ENCODE measurements at regions not wholly inside any gene's neighbourhood (a gene's known extent, or its start where the extent isn't known, plus 50 kb on each side); places are given as distances from the start of the nearest gene placed in this dataset.

GRCh38 chr5:118253225-118254061, 734.9 kb downstream of the DTWD2 start (continued):
- no peak for TF ChIP-seq PRDM15 (CRISPR knock-in tag; IDR thresholded peaks at IDR 0.05)

GRCh38 chr5:118249386-118249785, 739.0 kb downstream of the DTWD2 start:
- H3K36me3 Mint-ChIP-seq, result peaks cover 19% of the 10 kb centered on the region
- POLR2A ChIA-PET, result no interaction called here
- ATAC-seq (no peak), DNase-seq (ENCODE audit: low spot score) (no peak)
- TF ChIP-seq ZNF317 (CRISPR knock-in tag; IDR thresholded peaks at IDR 0.05; ENCODE audit: borderline replicate concordance, low read depth) (no peak), JUN (CRISPR knock-in tag; IDR thresholded peaks at IDR 0.05) (no peak), RELA (CRISPR knock-in tag; IDR thresholded peaks at IDR 0.05; ENCODE audit: borderline replicate concordance) (no peak), CREM (CRISPR knock-in tag; IDR thresholded peaks at IDR 0.05) (no peak), RORB (CRISPR knock-in tag; IDR thresholded peaks at IDR 0.05) (no peak), GRHL2 (CRISPR knock-in tag; IDR thresholded peaks at IDR 0.05; ENCODE audit: insufficient replicate concordance, severe bottlenecking) (no peak), ZNF512 (CRISPR knock-in tag; IDR thresholded peaks at IDR 0.05; ENCODE audit: borderline replicate concordance) (no peak), GTF2I (CRISPR knock-in tag; conservative IDR thresholded peaks at IDR 0.05) (no peak), ZMAT4 (CRISPR knock-in tag; IDR thresholded peaks at IDR 0.05) (no peak), EMX1 (CRISPR knock-in tag; IDR thresholded peaks at IDR 0.05) (no peak), ATF1 (CRISPR knock-in tag; IDR thresholded peaks at IDR 0.05) (no peak), CBFB (CRISPR knock-in tag; IDR thresholded peaks at IDR 0.05; ENCODE audit: low read depth) (no peak)
- no peaks in the 10 kb centered on the region for H3K27me3 Mint-ChIP-seq (ENCODE audit: low read depth)
- no peak overlapping the region for H3K4me3 Mint-ChIP-seq
- CTCF ChIA-PET, result no interaction called here
- peaks cover 31% of the 10 kb centered on the region for H3K9me3 Mint-ChIP-seq
- H3K4me1 Mint-ChIP-seq, result peaks cover 2% of the 10 kb centered on the region; the same call in 1 of the 2 replicates
- no peak overlapping the region for H3K27ac Mint-ChIP-seq

- ATAC-seq (no peak), DNase-seq (ENCODE audit: low spot score) (no peak)
- peaks cover 5% of the 10 kb centered on the region; the same call in 1 of the 2 replicates for H3K4me1 Mint-ChIP-seq
- CTCF ChIA-PET, result no interaction called here
- peaks cover 31% of the 10 kb centered on the region for H3K9me3 Mint-ChIP-seq
- H3K27me3 Mint-ChIP-seq (ENCODE audit: low read depth), result no peaks in the 10 kb centered on the region
- peaks cover 19% of the 10 kb centered on the region for H3K36me3 Mint-ChIP-seq
- TF ChIP-seq RORB (CRISPR knock-in tag; IDR thresholded peaks at IDR 0.05) (no peak), TCF7 (CRISPR knock-in tag; IDR thresholded peaks at IDR 0.05; ENCODE audit: low read depth) (no peak), ZNF317 (CRISPR knock-in tag; IDR thresholded peaks at IDR 0.05; ENCODE audit: borderline replicate concordance, low read depth) (no peak), ESRRA (CRISPR knock-in tag; IDR thresholded peaks at IDR 0.05; ENCODE audit: borderline replicate concordance) (no peak), AR (CRISPR knock-in tag; IDR thresholded peaks at IDR 0.05) (no peak), MAX (CRISPR knock-in tag; IDR thresholded peaks at IDR 0.05) (no peak), CTCF (IDR thresholded peaks at IDR 0.05) (no peak), EMX1 (CRISPR knock-in tag; IDR thresholded peaks at IDR 0.05) (no peak)
- no peak overlapping the region for H3K27ac Mint-ChIP-seq
- no peak overlapping the region for H3K4me3 Mint-ChIP-seq
- POLR2A ChIA-PET, result no interaction called here
Measured at GRCh38 chr5:118247458-118247857, 740.9 kb downstream of the DTWD2 start.
